ENCODE measurements at regions not wholly inside any gene's neighbourhood (a gene's known extent, or its start where the extent isn't known, plus 50 kb on each side); places are given as distances from the start of the nearest gene placed in this dataset.

- no peaks in the 10 kb centered on the region for H3K9me3 ChIP-seq
- H3K4me1 ChIP-seq, result no peaks in the 10 kb centered on the region
- H3K27me3 ChIP-seq, result peaks cover 6% of the 10 kb centered on the region
- TF ChIP-seq CTCF (IDR thresholded peaks at IDR 0.05), result no peak
- ATAC-seq (no peak), DNase-seq (no peak)
- no peak overlapping the region for H3K4me3 ChIP-seq
- no peak overlapping the region for H3K27ac ChIP-seq
- no peaks in the 10 kb centered on the region for H3K36me3 ChIP-seq
- intact Hi-C loops (cut with DNase I), result no loop called here
These were observed 142.0 kb upstream of the NPY start for GRCh38 chr7:24141874-24142509.

- no peak for TF ChIP-seq CTCF (IDR thresholded peaks at IDR 0.05)
- no peak for ATAC-seq
- intact Hi-C loops (cut with DNase I), result no loop called here
These were observed 140.4 kb upstream of the NPY start for GRCh38 chr7:24143547-24143946.

GRCh38 chr7:24151944-24152343, 132.0 kb upstream of the NPY start:
- TF ChIP-seq CTCF (IDR thresholded peaks at IDR 0.05), result no peak
- ATAC-seq, result no peak

More at GRCh38 chr7:24143547-24143946, 140.4 kb upstream of the NPY start:
- Histone ChIP-seq H3K36me3 (no peaks in the 10 kb centered on the region), H3K9me3 (no peaks in the 10 kb centered on the region), H3K27ac (no peak overlapping the region), H3K4me1 (no peaks in the 10 kb centered on the region), H3K27me3 (peaks cover 6% of the 10 kb centered on the region), H3K4me3 (no peak overlapping the region)
- no peak for DNase-seq

GRCh38 chr7:24152356-24152755, 131.6 kb upstream of the NPY start:
- Histone ChIP-seq H3K4me1 (no peaks in the 10 kb centered on the region), H3K27me3 (no peaks in the 10 kb centered on the region), H3K4me3 (no peak overlapping the region), H3K36me3 (no peaks in the 10 kb centered on the region), H3K27ac (no peak overlapping the region), H3K9me3 (no peaks in the 10 kb centered on the region)
- peak; percentile 64 for ATAC-seq
- DNase-seq, result no peak
- no peak for TF ChIP-seq CTCF (IDR thresholded peaks at IDR 0.05)
- intact Hi-C loops (cut with DNase I), result no loop called here

More at GRCh38 chr7:24151944-24152343, 132.0 kb upstream of the NPY start:
- no peaks in the 10 kb centered on the region for H3K36me3 ChIP-seq
- no peaks in the 10 kb centered on the region for H3K4me1 ChIP-seq
- H3K9me3 ChIP-seq, result no peaks in the 10 kb centered on the region
- DNase-seq, result no peak
- H3K27me3 ChIP-seq, result no peaks in the 10 kb centered on the region
- H3K4me3 ChIP-seq, result no peak overlapping the region
- intact Hi-C loops (cut with DNase I), result no loop called here
- H3K27ac ChIP-seq, result no peak overlapping the region

GRCh38 chr7:24152877-24153472, 131.0 kb upstream of the NPY start:
- ATAC-seq, result no peak

More at GRCh38 chr7:24152877-24153472, 131.0 kb upstream of the NPY start:
- DNase-seq, result no peak
- no peaks in the 10 kb centered on the region for H3K27me3 ChIP-seq
- no peak overlapping the region for H3K4me3 ChIP-seq
- H3K4me1 ChIP-seq, result no peaks in the 10 kb centered on the region
- H3K27ac ChIP-seq, result no peak overlapping the region
- intact Hi-C loops (cut with DNase I), result no loop called here
- no peaks in the 10 kb centered on the region for H3K9me3 ChIP-seq
- no peaks in the 10 kb centered on the region for H3K36me3 ChIP-seq
- TF ChIP-seq CTCF (IDR thresholded peaks at IDR 0.05), result no peak

All from upper lobe of right lung (tissue), 1 donor.